NAMALWA (cell line): ENCODE measurements at regions not wholly inside any gene's neighbourhood (a gene's known extent, or its start where the extent isn't known, plus 50 kb on each side); places are given as distances from the start of the nearest gene placed in this dataset.

Source experiments
- DNase-seq: peaks from one replicate; pipeline ENCODE4 v3.0.0-alpha.2; 2015; ENCODE audit warnings: low spot score

DNA sequence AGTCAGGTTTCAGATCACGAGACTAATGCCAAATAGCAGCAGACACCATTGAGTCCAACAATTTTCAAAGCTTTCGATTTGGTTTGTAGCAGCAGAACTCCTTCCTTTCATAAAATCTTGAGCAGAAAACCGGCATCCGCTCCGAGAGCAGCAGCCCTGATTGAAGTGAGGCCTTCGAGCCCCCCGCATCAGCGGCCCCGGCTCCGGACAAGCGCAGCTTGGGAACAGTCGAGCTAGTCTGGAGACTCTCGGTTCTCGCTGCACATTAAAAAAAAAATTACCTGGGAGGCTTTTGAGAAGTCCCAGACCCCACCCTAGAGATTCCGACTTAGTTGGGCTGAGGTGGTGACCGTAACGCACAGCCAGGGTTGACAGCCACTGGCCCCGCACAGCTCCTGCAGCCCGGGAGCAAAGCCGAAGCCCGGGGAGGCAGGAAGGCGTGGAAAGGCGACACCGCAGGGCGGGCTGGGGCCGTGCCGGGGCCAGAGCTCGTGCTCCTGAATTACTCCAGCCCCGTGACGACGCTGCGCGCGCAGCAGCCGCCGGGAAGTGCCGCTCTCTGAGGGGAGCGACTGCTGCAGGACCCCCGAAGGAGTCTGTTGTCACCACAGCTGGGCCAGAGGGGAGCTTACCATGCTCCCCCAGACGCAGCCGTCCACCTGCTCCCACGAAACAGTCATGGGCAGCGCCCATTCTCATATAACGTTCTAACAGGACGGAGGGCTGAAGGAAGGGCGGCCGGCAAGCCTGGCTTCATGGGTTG is 57.8 kb downstream of the SPATA19 start:
- no peak for DNase-seq

DNA sequence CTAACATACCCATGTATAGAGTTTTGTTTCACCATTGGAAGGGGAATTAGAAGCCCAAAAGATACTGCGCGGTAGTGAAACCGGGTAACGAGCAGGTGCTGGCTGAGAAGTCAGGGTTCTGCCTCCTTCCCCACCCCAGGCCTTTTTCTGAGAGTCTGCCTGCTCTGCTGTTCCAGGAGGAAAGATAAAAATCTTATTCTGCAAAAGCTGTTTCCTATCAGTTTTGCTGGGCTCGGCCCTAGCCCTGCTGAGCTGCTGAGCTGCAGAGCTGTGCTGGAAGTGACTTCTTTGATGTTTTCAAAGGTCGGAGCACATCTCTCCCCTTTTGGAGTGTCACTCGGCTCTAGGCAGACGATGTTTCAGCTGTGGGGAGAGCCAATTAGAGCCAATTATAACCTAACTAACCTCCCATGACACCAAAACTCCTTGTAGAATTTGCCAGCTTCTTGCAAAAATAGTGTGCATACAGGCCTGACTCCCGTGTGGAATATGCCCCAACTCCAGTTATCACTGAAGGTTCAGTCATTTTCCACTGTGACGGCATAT is 59.4 kb downstream of the SPATA19 start:
- no peak for DNase-seq

DNA sequence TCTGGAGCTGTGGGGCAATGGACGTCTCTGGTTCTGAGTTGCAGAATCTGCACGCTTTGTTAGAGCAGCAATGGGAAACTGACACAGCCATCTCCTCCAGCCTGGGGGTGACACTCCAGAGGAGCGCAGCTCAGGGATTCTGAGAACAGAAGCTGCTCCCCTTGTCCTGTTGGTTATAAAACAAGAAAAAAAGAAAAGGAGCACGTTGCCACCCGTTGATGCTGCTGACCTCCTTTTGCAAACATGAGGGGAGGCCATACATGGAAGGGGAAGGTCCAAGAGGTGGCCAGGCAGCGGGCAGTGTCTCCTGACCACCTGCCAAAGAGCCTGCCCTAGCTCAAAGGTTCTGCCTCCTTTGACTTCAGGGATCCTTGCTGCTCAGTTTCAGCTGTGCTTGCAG is 61.0 kb downstream of the SPATA19 start:
- no peak for DNase-seq

DNA sequence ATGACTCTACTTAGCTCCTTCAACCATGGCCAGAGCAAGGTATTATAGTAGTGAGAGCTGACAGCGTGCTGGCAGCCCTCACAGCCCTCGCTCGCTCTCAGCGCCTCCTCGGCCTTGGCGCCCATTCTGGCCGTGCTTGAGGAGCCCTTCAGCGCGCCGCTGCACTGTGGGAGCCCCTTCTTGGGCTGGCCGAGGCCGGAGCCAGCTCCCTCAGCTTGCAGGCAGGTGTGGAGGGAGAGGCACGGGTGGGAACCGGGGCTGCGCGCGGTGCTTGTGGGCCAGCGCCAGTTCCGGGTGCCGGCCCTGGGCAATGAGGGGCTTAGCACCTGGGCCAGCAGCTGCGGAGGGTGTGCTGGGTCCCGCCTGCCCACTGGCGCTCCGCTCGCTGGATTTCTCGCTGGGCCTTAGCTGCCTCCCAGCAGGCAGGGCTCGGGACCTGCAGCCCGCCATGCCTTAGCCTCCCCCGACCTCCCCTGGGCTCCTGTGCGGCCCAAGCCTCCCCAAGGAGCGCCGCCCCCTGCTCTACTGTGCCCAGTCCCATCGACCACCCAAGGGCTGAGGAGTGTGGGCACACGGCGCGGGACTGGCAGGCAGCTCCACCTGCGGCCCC is 63.1 kb downstream of the SPATA19 start:
- DNase-seq: no peak

DNA sequence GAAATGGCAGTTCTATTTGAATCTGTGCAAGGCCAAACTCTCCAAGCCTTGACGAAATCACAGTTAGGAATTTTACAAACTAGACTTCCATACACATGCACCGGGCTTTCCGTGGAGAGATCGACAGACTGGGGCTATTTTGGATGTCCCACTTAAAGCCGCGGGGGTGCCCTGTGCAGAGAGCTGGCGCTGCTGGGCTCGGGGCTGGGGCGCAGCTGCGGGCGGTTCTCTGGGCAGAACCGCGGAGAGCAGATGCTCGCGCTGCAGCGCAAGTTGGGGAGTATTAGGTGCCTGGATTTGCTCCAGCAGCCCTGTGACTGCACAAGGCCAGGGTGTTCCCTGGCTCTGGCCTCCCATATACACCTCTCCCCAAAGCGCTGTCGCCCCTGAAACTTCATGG is 67.2 kb downstream of the SPATA19 start:
- no peak for DNase-seq

DNA sequence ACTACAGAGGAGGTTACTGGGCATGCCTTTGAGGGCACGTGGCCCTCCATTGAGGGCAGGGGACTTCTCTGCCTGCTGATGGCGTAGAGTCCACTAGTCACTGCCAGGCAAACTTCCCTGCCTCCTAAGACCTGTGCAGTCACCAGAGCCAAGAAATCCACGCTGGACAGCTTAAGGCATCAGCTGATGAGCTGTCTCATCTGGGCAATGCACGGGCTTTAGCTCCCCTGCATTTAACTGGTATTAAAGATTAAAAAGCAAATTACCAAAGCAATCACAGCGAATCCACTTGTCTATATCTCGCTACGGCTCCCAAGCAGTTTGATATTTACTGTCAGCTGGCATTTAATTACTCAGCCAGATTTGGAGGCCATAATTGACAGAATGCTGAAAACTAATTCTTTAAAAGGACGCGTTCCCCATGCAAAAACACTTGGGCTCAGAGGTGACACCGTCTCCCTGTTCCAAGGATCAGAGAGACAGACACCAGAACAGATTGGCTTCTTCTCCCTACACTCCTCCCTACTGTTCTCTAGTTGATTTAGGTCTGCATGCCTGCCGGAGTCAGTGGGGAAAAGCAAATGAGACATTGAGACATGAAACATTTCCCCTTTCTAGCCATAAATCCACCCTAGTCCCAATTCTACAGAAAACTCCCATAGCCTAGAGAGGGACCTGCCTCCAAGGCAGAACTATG is 68.5 kb downstream of the SPATA19 start:
- no peak for DNase-seq

DNA sequence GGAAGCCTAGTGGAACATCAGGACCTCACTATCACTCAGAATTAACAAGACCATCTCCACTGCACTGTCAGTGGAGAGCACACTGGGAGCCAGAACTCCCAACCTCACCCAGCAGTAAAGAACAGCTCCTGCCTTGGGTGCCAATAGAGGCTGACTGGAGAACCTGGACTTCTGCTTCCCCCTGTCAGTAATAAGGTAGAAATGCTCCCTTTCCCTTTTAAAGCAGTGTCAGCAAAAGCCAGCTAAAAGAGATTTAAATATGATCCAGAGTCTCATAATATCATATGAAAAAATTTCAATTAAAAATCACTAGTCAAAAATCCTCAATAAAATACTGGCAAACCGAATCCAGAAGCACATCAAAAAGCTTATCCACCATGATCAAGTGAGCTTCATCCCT is 82.8 kb downstream of the SPATA19 start:
- no peak for DNase-seq

DNA sequence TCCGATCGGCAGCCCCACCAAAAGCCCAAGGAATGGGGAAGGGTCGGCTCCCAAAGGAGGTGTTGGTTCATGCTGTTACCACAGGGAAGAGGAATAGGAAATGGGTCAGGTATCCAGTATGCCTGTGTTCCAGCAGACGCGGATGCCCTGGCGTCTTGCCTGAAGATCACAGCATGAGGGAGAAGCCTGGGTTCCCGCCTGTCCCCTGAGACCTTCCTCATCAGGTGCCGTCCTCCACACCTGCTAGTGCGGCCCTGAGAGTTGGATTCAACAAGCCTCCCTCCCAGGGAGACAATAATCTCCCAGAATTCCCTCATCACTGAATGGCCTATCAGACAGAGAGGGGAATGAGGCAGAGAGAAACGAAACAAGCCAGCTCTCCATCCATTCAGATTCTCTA is 92.2 kb downstream of the SPATA19 start:
- DNase-seq: no peak

DNA sequence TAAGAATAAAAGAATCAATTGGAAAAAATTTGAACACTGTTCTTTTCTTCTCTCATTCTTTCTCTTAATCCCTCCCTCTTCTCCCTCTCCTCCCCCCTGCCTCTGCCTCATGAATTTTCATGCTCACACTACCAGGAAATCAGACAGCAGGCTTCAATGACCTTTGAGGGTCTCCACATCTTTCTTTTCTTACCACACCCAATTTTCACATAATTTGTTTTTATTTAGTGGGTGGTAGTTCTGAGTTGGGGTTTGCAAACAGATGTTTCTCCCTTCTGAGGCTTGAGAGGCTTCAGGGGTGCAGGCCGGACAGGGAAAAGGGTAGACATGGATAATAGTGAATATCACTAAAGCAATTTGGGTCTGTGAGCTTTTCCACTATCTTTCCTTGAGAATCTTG is 95.5 kb downstream of the SPATA19 start:
- no peak for DNase-seq

DNA sequence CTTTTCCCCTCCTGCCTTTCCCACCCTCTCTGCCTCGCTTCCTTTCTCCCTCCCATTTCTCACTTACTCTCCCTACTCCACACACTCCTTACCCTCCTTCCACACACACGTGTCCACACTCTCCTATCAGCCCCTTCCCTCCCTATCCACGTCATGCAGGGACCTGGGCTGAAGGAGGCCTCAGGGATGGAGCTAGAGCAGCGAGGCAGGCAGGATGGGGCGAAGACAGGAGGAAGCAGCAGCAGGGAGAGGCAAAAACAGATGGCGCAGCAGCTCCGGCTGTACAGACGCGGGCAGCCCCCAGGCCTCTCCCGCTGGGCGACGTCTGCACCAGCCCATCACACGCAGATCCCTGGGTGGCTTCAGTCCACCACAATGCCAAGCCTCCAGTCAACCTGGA is 97.9 kb downstream of the SPATA19 start:
- no peak for DNase-seq

DNA sequence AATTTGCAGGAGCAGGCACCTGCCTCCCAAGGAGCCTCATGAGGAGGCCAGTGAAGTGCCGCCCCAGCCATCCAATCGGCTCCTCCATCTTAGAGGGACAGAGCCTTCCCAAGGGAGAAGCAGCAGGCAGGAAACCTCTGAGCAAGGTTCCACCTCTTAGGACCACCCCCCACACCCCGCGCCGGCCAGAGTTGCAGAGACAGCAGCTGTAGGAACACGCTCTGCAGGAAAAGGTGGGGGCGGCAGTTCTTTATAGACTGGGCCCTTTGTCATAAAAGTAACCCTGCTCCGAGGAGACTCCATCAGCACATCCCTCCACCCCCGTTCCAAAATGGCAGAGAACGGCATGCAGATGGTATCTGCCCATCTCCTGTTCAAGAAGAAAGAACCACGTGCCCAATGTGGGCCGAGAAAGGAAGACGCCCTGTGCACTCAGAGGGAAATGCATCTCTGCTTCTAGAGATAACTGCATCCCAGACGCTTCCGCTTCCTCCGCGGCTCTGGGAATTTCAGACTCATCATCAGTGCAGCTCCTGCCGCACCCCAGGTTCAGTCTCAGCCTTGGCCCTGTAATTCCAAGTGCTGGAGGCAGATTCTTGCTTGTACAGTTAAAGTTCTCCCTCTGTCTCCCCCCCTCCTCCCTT is 98.5 kb downstream of the SPATA19 start:
- DNase-seq: no peak

DNA sequence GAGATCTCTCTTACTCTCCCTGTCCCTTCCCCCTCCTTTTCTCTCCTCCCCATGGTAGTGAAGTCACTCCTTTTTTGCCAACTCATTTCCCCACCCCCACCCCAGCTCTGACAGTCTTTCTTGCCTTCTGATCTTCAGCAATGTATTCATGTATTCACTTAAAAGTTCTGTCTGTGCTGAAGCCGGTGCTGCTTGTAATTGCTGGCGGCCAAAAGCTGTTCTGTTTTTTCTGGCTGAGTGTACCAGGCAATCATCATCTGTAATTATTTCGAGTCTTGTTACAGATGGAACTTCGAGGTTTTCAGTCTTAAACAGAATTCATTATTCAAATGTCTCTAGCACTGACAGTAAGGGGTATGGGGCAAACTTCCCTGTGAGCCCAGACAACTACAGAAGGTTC is 99.5 kb downstream of the SPATA19 start:
- DNase-seq: no peak

DNA sequence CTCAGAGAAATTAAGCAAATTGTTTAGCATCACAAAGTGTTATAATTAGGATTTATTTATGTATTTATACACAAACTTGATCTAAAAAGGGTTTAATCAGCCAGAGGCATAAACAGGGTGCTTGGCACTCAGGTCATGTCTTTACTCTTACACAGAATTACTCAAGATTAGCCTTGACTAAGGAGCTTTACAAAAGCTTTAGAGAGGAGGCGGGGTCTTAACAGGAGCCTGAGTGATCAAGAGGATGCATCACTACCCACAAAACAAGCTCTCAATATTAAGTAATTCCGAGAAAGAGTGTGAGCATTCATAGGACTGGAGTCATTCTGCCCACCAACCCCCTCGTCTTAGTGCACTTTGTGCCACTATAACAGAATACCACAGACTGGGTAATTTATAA is 103.0 kb downstream of the SPATA19 start:
- no peak for DNase-seq

DNA sequence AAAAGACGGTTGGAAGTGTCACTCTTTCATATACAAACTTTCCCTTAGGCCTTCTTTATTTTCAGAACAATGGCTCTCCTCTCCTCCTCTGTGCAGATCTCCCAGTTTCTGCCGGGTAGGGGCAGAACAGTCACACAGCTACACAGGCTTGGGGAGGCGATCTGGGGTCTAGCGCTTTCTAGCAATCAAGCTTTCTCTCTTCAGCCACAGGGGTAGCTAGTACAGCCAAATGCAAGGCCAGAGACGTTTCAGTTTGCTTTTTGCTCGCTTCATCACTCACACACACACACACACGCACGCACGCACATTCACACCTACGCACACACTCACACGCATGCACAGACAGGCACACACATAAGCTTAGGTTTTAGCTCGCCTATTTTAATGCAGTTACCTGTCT is 104.3 kb downstream of the SPATA19 start:
- no peak for DNase-seq

DNA sequence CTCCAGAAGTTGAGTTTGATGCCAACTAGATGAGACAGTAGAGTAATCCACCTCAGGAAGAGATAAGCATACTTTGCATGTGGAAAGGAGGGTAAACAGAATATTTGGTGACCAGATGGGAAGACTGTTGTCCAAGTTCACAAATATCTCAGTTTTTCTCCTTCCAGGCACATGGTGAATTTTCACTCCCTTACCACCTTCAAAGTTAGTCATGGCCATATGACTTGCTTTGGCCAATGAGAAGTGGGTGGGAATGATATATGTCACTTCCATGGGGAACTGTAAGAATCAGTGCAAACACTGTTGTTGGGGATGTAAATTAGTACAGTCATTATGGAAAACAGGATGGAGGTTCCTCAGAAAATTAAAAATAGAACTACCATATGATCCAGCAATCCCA is 105.8 kb downstream of the SPATA19 start:
- no peak for DNase-seq

DNA sequence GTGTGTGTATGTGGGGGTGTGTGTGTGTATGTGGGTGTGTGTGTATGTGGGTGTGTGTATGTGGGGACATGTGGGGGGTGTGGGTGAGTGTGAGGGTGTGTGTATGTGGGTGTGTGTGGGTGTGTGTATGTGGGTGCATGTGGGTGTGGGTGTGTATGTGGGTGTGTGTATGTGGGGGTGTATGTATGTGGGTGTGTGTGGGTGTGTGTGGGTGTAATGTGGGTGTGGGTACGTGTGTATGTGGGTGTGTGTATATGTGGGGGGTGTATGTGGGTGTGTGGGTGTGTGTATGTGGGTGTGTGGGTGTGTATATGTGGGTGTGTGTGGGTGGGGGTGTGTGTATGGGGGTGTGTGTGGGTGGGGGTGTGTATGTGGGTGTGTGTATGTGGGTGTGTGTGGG is 106.7 kb downstream of the SPATA19 start:
- no peak for DNase-seq

DNA sequence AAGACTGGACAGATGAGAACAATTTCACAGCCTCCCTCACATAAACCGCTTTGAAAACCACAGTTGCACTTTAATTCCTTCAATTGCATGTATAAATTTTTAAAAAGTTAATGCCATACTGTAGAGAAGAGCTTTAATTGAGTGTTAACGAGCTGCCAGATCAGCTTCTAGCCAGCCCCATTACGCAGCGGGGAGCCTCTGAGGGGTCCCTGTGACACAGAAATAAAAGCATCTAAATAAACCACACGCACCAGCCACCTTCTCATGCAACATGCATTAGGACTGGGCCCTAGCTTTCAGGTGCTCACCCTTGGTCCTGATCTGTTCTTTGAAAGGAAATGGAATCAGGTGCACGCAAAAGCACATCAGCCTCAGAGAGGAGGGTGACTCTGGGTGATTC is 111.7 kb downstream of the SPATA19 start:
- no peak for DNase-seq

DNA sequence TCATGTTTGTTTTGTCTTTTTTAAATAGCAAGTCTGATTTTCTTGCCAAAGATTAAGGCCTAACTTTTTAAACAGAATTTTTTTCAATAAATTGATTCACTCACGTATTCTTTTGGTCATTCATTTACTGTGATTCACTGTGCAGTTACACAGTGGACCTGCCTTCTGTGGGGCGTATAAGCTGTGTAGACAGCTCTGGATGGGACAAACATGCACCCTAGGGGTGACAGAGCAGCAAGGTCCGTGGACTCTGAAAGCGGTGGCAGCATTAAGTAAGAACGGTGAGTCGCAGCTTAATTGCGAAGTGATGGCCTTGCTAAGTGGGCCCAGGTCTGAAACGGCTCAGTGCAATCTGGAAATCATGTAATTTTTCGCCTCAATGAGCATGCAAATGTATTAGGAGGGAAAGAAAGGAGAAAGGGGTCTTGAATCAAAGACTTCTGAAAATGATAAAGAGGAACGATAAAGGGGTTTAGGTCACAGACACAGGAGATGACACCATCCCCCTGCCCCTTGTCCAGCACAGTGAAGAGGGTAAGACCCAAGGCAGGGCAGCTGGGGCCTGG is 113.1 kb downstream of the SPATA19 start:
- no peak for DNase-seq

DNA sequence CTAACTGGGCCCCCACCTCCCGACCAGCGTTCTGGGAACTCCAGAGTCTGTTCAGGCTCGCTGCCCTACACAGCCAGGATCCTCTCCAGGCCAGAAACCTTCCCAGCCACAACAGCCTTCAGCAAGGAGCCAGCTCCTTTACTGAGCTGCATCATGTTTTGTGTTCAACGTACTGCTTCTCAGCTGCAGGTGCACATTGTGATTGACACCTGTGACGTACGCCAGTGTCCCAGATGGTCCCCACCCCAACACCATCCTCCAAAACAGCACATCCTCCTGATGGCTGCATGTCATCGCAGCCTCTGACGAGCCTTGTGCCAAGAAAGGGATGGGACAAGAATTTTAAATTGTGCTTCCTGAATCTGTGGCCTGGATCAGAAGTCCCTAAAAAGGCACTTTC is 117.5 kb downstream of the SPATA19 start:
- no peak for DNase-seq

DNA sequence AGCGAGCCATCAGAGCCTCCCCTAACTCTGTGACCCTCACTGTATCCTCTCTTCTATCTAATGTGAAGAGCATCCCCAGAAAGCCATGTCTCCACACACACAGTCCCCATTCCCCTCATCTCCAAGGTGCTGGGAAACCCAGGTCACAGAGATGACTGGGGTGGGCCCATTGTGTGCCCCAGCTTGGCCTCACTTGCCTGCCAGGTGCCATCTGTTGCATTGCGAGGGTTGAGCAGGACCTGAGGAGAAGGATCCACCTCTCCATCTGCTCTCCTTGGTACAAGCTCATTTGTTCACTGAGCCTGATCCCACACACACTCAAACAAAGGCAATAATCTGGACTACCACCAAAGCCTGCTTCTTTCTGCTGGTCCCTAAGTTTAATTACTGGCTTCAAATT is 118.8 kb downstream of the SPATA19 start:
- DNase-seq: no peak

DNA sequence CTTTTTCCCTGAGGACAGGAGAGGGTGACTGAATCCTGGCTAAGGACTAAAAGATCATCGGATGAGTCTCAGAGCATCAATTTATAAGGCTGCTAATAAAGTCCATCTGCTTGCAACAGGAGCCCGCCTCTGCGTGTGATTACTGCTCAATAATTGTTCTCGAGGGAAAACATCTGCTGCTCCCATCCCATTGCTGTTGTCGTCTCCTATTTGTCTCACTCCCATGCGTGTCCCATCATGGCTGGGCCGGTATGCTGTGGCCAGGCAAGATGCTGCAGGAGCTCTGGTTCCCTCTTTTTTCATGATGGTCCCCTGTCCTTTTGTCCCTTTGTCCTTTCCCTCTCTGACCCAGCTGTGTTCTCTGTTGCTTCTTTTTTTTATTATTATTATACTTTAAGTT is 121.2 kb downstream of the SPATA19 start:
- DNase-seq: no peak

DNA sequence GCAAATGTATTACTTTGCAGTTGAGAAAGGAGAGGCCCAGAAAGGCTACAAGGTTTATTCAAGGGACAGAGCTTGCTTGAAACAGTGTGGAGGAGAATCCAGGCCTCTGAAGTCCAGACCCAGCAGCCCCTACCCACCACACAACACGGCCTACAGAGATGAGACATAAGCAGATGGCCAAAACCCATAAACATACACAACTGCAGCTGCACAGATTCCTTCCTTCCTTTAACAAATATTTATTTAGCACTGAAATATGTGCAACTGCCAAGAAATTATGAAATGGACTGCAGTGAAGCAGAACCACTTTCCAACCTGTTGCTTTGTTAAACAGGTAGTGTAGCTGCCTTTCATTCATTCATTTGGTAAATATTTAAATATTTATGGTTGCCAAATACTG is 122.3 kb downstream of the SPATA19 start:
- no peak for DNase-seq
